ENCODE measurements at regions not wholly inside any gene's neighbourhood (a gene's known extent, or its start where the extent isn't known, plus 50 kb on each side); places are given as distances from the start of the nearest gene placed in this dataset.

- H3K36me3 Mint-ChIP-seq (ENCODE audit: low read depth), result no peaks in the 10 kb centered on the region
- H3K4me3 Mint-ChIP-seq, result no peak overlapping the region
- intact Hi-C loops (cut with micrococcal nuclease), result no loop called here
- no peaks in the 10 kb centered on the region for H3K9me3 Mint-ChIP-seq
- no peaks in the 10 kb centered on the region for H3K4me1 Mint-ChIP-seq (ENCODE audit: low read depth)
- H3K27ac Mint-ChIP-seq, result no peak overlapping the region
- no peaks in the 10 kb centered on the region for H3K27me3 Mint-ChIP-seq
Observed at GRCh38 chr6:47908271-47908670, 126.4 kb downstream of the OPN5 start.

GRCh38 chr6:47905717-47906116 is 123.9 kb downstream of the OPN5 start:
- H3K27ac Mint-ChIP-seq, result no peak overlapping the region
- no peak overlapping the region for H3K4me3 Mint-ChIP-seq
- intact Hi-C loops (cut with micrococcal nuclease), result no loop called here
- no peaks in the 10 kb centered on the region for H3K4me1 Mint-ChIP-seq (ENCODE audit: low read depth)
- H3K27me3 Mint-ChIP-seq, result no peaks in the 10 kb centered on the region
- no peaks in the 10 kb centered on the region for H3K9me3 Mint-ChIP-seq
- no peaks in the 10 kb centered on the region for H3K36me3 Mint-ChIP-seq (ENCODE audit: low read depth)

DNA sequence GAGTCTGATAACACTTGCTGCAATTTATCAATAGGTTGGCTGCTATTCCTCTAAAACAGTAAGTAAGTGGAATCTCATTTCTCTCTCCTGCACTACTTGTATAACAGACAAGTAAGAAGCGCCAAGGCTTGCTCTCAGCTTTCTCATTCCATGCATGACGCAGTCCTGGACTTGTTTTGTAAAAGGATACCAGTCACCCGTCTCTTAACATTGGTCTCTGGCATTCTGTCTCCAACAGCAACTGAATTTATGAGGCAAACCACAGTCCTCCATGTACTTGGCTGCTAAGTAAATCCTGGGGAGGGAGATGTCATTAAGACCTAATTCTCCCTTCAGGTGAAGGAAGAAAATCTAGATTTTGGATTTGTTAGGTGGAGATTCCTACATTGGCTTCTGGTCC is 115.4 kb downstream of the OPN5 start:
- H3K4me3 Mint-ChIP-seq, result no peak overlapping the region
- H3K4me1 Mint-ChIP-seq (ENCODE audit: low read depth), result no peaks in the 10 kb centered on the region
- no peaks in the 10 kb centered on the region for H3K36me3 Mint-ChIP-seq (ENCODE audit: low read depth)
- H3K9me3 Mint-ChIP-seq, result peaks cover 18% of the 10 kb centered on the region
- H3K27me3 Mint-ChIP-seq, result no peaks in the 10 kb centered on the region
- intact Hi-C loops (cut with micrococcal nuclease), result no loop called here
- no peak overlapping the region for H3K27ac Mint-ChIP-seq

DNA sequence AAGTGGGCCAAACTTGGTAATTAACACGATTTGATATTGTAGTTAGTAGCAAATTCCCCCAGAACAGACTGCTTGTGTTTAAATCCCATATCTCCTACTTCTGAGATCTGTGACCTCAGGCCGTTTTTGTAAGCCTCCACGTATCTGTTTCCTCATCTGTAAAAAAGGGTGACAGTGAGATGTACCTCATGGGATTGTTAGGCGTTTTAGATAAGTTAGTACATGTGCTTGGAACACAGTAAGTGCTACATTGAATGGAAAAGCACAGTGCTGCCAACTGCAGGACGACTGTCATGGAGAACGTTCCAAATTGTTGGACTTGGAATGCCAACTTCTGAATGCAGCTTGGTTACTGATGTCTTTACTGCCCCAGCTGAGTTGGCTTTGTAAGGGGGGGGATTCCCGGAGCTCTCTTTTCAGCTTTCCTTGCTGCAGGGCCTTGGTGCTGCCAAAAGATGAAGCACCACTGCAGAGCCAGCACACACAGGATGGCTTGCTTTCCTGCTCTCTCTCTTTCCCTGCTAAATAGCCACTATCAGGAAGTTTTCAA is 108.6 kb downstream of the OPN5 start:
- Mint-ChIP-seq H3K4me3 (no peak overlapping the region), H3K27ac (no peak overlapping the region), H3K27me3 (no peaks in the 10 kb centered on the region), H3K4me1 (ENCODE audit: low read depth) (no peaks in the 10 kb centered on the region), H3K9me3 (peaks cover 9% of the 10 kb centered on the region), H3K36me3 (ENCODE audit: low read depth) (no peaks in the 10 kb centered on the region)
- intact Hi-C loops (cut with micrococcal nuclease), result no loop called here

- H3K36me3 Mint-ChIP-seq (ENCODE audit: low read depth), result no peaks in the 10 kb centered on the region
- H3K27ac Mint-ChIP-seq, result no peak overlapping the region
- intact Hi-C loops (cut with micrococcal nuclease), result no loop called here
- no peak overlapping the region for H3K4me3 Mint-ChIP-seq
- no peaks in the 10 kb centered on the region for H3K27me3 Mint-ChIP-seq
- H3K4me1 Mint-ChIP-seq (ENCODE audit: low read depth), result no peaks in the 10 kb centered on the region
- H3K9me3 Mint-ChIP-seq, result peaks cover 13% of the 10 kb centered on the region
Observed at GRCh38 chr6:47879015-47879414, 97.2 kb downstream of the OPN5 start.

Measured in dendritic cell treated with granulocyte-macrophage colony-stimulating factor and Interleukin-4, amounts not matched to agents 40 ng/mL and 50 ng/mL, for 4 days (primary cell).